ENCODE measurements at regions not wholly inside any gene's neighbourhood (a gene's known extent, or its start where the extent isn't known, plus 50 kb on each side); places are given as distances from the start of the nearest gene placed in this dataset.

DNA sequence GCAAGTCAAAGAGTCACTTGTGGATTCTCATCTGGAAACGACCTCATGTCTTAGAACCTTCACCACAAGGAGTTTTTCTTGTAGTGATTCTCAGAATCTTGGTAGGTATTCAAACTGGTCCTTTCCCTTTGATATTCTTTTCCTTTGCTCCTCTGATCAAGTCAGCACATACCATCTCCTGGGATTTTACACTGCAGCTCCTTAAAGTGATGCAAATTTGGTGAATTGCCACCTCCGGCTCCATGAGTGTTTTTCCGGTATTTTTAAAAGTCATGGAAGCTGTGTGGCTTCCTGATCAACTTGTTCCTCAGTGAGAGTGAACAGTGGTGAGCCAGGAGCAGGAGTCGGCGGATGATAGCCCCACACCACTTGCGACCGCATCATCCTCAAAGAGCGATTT lies 182.1 kb upstream of the DAB1 start:
- TF ChIP-seq, protein P1, sequence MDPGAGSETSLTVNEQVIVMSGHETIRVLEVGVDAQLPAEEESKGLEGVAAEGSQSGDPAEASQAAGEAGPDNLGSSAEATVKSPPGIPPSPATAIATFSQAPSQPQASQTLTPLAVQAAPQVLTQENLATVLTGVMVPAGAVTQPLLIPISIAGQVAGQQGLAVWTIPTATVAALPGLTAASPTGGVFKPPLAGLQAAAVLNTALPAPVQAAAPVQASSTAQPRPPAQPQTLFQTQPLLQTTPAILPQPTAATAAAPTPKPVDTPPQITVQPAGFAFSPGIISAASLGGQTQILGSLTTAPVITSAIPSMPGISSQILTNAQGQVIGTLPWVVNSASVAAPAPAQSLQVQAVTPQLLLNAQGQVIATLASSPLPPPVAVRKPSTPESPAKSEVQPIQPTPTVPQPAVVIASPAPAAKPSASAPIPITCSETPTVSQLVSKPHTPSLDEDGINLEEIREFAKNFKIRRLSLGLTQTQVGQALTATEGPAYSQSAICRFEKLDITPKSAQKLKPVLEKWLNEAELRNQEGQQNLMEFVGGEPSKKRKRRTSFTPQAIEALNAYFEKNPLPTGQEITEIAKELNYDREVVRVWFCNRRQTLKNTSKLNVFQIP (CRISPR knock-in tag; IDR thresholded peaks at IDR 0.05; ENCODE audit: borderline replicate concordance, low read depth), result no peak
- TF ChIP-seq ZFP30 (CRISPR knock-in tag; IDR thresholded peaks at IDR 0.05), result no peak
- no peak for TF ChIP-seq GLIS3 (CRISPR knock-in tag; IDR thresholded peaks at IDR 0.05)
- TF ChIP-seq RARB (CRISPR knock-in tag; IDR thresholded peaks at IDR 0.05), result no peak
- TF ChIP-seq, protein P2, sequence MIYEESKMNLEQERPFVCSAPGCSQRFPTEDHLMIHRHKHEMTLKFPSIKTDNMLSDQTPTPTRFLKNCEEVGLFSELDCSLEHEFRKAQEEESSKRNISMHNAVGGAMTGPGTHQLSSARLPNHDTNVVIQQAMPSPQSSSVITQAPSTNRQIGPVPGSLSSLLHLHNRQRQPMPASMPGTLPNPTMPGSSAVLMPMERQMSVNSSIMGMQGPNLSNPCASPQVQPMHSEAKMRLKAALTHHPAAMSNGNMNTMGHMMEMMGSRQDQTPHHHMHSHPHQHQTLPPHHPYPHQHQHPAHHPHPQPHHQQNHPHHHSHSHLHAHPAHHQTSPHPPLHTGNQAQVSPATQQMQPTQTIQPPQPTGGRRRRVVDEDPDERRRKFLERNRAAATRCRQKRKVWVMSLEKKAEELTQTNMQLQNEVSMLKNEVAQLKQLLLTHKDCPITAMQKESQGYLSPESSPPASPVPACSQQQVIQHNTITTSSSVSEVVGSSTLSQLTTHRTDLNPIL (CRISPR knock-in tag; IDR thresholded peaks at IDR 0.05; ENCODE audit: low read depth), result no peak
- TF ChIP-seq, protein P3, sequence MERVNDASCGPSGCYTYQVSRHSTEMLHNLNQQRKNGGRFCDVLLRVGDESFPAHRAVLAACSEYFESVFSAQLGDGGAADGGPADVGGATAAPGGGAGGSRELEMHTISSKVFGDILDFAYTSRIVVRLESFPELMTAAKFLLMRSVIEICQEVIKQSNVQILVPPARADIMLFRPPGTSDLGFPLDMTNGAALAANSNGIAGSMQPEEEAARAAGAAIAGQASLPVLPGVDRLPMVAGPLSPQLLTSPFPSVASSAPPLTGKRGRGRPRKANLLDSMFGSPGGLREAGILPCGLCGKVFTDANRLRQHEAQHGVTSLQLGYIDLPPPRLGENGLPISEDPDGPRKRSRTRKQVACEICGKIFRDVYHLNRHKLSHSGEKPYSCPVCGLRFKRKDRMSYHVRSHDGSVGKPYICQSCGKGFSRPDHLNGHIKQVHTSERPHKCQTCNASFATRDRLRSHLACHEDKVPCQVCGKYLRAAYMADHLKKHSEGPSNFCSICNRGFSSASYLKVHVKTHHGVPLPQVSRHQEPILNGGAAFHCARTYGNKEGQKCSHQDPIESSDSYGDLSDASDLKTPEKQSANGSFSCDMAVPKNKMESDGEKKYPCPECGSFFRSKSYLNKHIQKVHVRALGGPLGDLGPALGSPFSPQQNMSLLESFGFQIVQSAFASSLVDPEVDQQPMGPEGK (CRISPR knock-in tag; IDR thresholded peaks at IDR 0.05; ENCODE audit: borderline replicate concordance), result no peak
- TF ChIP-seq, protein P4, sequence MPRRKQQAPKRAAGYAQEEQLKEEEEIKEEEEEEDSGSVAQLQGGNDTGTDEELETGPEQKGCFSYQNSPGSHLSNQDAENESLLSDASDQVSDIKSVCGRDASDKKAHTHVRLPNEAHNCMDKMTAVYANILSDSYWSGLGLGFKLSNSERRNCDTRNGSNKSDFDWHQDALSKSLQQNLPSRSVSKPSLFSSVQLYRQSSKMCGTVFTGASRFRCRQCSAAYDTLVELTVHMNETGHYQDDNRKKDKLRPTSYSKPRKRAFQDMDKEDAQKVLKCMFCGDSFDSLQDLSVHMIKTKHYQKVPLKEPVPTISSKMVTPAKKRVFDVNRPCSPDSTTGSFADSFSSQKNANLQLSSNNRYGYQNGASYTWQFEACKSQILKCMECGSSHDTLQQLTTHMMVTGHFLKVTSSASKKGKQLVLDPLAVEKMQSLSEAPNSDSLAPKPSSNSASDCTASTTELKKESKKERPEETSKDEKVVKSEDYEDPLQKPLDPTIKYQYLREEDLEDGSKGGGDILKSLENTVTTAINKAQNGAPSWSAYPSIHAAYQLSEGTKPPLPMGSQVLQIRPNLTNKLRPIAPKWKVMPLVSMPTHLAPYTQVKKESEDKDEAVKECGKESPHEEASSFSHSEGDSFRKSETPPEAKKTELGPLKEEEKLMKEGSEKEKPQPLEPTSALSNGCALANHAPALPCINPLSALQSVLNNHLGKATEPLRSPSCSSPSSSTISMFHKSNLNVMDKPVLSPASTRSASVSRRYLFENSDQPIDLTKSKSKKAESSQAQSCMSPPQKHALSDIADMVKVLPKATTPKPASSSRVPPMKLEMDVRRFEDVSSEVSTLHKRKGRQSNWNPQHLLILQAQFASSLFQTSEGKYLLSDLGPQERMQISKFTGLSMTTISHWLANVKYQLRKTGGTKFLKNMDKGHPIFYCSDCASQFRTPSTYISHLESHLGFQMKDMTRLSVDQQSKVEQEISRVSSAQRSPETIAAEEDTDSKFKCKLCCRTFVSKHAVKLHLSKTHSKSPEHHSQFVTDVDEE (CRISPR knock-in tag; IDR thresholded peaks at IDR 0.05), result no peak
- TF ChIP-seq, protein P5, sequence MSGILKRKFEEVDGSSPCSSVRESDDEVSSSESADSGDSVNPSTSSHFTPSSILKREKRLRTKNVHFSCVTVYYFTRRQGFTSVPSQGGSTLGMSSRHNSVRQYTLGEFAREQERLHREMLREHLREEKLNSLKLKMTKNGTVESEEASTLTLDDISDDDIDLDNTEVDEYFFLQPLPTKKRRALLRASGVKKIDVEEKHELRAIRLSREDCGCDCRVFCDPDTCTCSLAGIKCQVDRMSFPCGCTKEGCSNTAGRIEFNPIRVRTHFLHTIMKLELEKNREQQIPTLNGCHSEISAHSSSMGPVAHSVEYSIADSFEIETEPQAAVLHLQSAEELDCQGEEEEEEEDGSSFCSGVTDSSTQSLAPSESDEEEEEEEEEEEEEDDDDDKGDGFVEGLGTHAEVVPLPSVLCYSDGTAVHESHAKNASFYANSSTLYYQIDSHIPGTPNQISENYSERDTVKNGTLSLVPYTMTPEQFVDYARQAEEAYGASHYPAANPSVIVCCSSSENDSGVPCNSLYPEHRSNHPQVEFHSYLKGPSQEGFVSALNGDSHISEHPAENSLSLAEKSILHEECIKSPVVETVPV (CRISPR knock-in tag; IDR thresholded peaks at IDR 0.05), result no peak
- no peak for TF ChIP-seq TCF4 (CRISPR knock-in tag; IDR thresholded peaks at IDR 0.05; ENCODE audit: borderline replicate concordance)
- no peak for TF ChIP-seq PPARA (CRISPR knock-in tag; IDR thresholded peaks at IDR 0.05; ENCODE audit: borderline replicate concordance)
- TF ChIP-seq ISL1 (CRISPR knock-in tag; IDR thresholded peaks at IDR 0.05), result no peak
- no peak for TF ChIP-seq BACH2 (CRISPR knock-in tag; IDR thresholded peaks at IDR 0.05; ENCODE audit: borderline replicate concordance)
- no peak for TF ChIP-seq ZNF565 (CRISPR knock-in tag; conservative IDR thresholded peaks at IDR 0.05; ENCODE audit: low read depth)
- no peak for TF ChIP-seq ARNTL (CRISPR knock-in tag; IDR thresholded peaks at IDR 0.05; ENCODE audit: borderline replicate concordance, low read depth)
- TF ChIP-seq CSDC2 (CRISPR knock-in tag; IDR thresholded peaks at IDR 0.05), result no peak
- no peak for TF ChIP-seq TOX (CRISPR knock-in tag; IDR thresholded peaks at IDR 0.05; ENCODE audit: borderline replicate concordance)
- TF ChIP-seq ZNF8 (CRISPR knock-in tag; IDR thresholded peaks at IDR 0.05), result no peak
- TF ChIP-seq ZC3H10 (CRISPR knock-in tag; IDR thresholded peaks at IDR 0.05), result no peak
- ATAC-seq, result no peak

DNA sequence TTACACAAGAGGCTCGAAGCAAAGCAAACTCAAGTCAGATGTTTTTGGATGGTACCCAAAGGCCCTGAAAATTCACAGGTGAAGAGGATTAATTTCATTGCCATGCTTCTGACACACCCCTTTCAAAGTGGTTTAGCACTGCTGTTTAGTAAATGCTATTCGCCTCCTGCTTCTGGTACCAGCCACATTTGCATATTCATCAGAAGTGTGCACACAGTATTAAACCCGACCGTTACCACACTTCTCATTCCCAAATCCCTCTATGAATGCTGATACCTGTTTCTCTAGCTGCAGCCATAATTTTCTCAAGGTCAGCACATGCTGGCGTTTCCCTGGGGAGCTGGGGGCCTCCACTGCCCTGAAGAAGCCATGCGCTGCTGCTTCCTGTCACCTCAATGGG lies 179.8 kb upstream of the DAB1 start:
- no peak for ATAC-seq
- no peak for TF ChIP-seq ZNF8 (CRISPR knock-in tag; IDR thresholded peaks at IDR 0.05)
- no peak for TF ChIP-seq ZFP3 (CRISPR knock-in tag; IDR thresholded peaks at IDR 0.05)
- TF ChIP-seq ZC3H10 (CRISPR knock-in tag; IDR thresholded peaks at IDR 0.05), result no peak
- no peak for TF ChIP-seq GLIS3 (CRISPR knock-in tag; IDR thresholded peaks at IDR 0.05)
- no peak for TF ChIP-seq BACH2 (CRISPR knock-in tag; IDR thresholded peaks at IDR 0.05; ENCODE audit: borderline replicate concordance)
- TF ChIP-seq ARNTL (CRISPR knock-in tag; IDR thresholded peaks at IDR 0.05; ENCODE audit: borderline replicate concordance, low read depth), result no peak
- TF ChIP-seq ZNF70 (CRISPR knock-in tag; IDR thresholded peaks at IDR 0.05), result no peak
- TF ChIP-seq ZFP30 (CRISPR knock-in tag; IDR thresholded peaks at IDR 0.05), result no peak
- no peak for TF ChIP-seq ZNF565 (CRISPR knock-in tag; conservative IDR thresholded peaks at IDR 0.05; ENCODE audit: low read depth)
- TF ChIP-seq, protein P1 (CRISPR knock-in tag; IDR thresholded peaks at IDR 0.05; ENCODE audit: borderline replicate concordance, low read depth), result no peak
- TF ChIP-seq, protein P2 (CRISPR knock-in tag; IDR thresholded peaks at IDR 0.05; ENCODE audit: low read depth), result no peak
- no peak for TF ChIP-seq ISL1 (CRISPR knock-in tag; IDR thresholded peaks at IDR 0.05)
- TF ChIP-seq, protein P3 (CRISPR knock-in tag; IDR thresholded peaks at IDR 0.05; ENCODE audit: borderline replicate concordance), result no peak
- no peak for TF ChIP-seq CSDC2 (CRISPR knock-in tag; IDR thresholded peaks at IDR 0.05)
- no peak for TF ChIP-seq TOX (CRISPR knock-in tag; IDR thresholded peaks at IDR 0.05; ENCODE audit: borderline replicate concordance)
- TF ChIP-seq ESRRG (CRISPR knock-in tag; IDR thresholded peaks at IDR 0.05), result no peak
- TF ChIP-seq OSR1 (CRISPR knock-in tag; IDR thresholded peaks at IDR 0.05), result no peak
- TF ChIP-seq TCF4 (CRISPR knock-in tag; IDR thresholded peaks at IDR 0.05; ENCODE audit: borderline replicate concordance), result no peak
- TF ChIP-seq, protein P5 (CRISPR knock-in tag; IDR thresholded peaks at IDR 0.05), result no peak
